ENCODE measurements at regions not wholly inside any gene's neighbourhood (a gene's known extent, or its start where the extent isn't known, plus 50 kb on each side); places are given as distances from the start of the nearest gene placed in this dataset.

DNA sequence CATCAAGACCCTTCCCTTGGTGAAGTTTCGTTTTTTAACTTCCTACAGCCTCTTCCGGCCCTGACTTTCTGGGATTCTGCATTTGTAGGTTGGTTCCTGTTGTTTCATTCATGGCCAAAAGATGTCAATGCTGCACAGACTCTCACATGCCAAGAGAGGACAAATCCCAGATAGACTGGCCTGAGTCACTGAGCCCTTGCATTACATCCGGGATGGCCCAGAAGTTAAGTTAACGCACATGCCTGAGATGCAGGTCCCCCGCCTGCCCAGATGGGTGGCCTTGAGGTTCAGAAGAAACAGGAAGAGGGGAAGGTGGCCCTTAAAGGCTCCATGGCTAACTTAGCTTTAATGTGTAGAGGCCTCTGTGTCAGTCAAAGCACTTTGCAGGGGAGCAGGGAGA is 51.6 kb upstream of the SRGAP3 start:
- TF ChIP-seq Cebpa-rat (IDR thresholded peaks at IDR 0.05), result no peak

DNA sequence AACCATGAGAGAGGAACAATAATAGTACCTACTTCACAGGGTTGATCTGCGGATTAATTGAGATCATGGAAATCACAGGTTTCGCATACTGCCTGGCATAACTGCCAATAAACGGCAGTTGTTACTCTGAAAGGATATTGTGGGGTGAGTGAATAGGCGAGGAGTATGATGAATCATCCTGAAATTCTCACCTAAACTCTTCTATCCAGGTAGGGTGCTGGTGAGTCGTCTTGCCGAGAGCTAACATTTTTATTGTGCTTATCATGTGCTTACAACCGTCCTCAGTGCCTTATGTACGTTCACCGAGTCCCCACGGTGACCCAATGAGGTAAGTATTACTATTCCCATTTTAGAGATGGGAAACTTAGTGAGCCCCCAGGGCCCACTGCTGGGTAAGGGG is 52.4 kb upstream of the SRGAP3 start:
- Histone ChIP-seq H3K9ac (no peak overlapping the region), H3K4me1 (peaks cover 0 to 5% (median 4%) of the 10 kb centered on the region in 10 experiments; a peak in 8 of 20 replicates), H3K27ac (no peak overlapping the region), H4K20me1 (no peaks in the 10 kb centered on the region), H3K4me2 (peak overlapping the region in 2 of 11 experiments; percentile 54 to 59; a peak in 3 of 22 replicates), H3K4me3 (no peak overlapping the region), H3K9me3 (replicated peaks in 1 of 11) (no peaks in the 10 kb centered on the region), H3K27me3 (no peaks in the 10 kb centered on the region), H3K36me3 (no peaks in the 10 kb centered on the region)
- TF ChIP-seq Cebpa-rat (IDR thresholded peaks at IDR 0.05), result no peak

More for the DNA sequence above, 51.6 kb upstream of the SRGAP3 start:
- no peaks in the 10 kb centered on the region for H3K36me3 ChIP-seq
- H3K9ac ChIP-seq, result no peak overlapping the region
- peaks cover 0 to 5% (median 4%) of the 10 kb centered on the region in 10 experiments; a peak in 8 of 20 replicates for H3K4me1 ChIP-seq
- no peaks in the 10 kb centered on the region for H3K9me3 ChIP-seq (replicated peaks in 1 of 11)
- H3K27ac ChIP-seq, result no peak overlapping the region
- H3K4me3 ChIP-seq, result no peak overlapping the region
- no peak overlapping the region for H3K4me2 ChIP-seq
- H4K20me1 ChIP-seq, result no peaks in the 10 kb centered on the region
- no peaks in the 10 kb centered on the region for H3K27me3 ChIP-seq

DNA sequence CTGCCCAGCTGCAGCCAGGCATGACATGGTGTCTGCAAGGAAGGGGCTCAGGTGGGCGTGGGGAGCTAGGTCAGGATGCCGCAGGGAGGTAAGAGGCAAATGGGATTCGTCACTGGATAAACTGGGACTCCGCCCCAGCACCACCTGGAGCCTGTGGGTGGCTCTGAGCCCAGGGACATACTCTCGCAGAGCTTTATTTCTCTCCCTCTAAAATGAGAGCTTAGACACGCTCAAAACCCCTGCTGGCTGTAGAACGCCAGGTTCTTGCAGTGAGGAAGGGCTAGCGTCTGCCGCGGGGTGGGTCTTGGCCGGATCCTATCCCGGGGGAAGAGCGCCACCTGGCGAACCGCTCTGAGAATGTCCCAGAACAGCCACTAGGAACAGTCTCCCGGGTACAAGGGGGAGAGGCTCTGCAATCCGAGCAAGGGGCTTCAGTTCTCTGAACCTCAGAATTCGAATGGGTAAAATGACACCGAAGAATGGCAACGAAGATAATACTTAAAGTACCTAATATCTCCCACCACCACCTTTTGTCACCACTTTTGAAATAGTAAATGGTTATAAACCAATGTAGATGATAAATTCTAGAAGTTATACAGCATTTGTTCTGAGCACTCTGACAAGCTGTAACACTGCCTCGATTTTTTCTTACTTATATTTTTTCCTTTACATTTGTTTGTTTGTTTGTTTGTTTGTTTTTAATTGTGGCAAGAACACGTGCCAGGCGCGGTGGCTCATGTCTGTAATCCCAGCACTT is 53.2 kb upstream of the SRGAP3 start:
- Histone ChIP-seq H3K4me2 (peak overlapping the region in 9 of 11 experiments; percentile 28 to 82 (median 54); a peak in 14 of 22 replicates), H4K20me1 (no peaks in the 10 kb centered on the region), H3K4me3 (peak overlapping the region in 1 of 10 experiments; percentile 20; a peak in 3 of 20 replicates), H3K4me1 (peaks cover 0 to 5% (median 4%) of the 10 kb centered on the region in 10 experiments; a peak in 8 of 20 replicates), H3K27ac (no peak overlapping the region), H3K27me3 (no peaks in the 10 kb centered on the region), H3K9ac (peak overlapping the region in 2 of 11 experiments; percentile 6 to 35; a peak in 3 of 22 replicates), H3K36me3 (no peaks in the 10 kb centered on the region), H3K9me3 (replicated peaks in 1 of 11) (no peaks in the 10 kb centered on the region)
- no peak for TF ChIP-seq Cebpa-rat (IDR thresholded peaks at IDR 0.05)

DNA sequence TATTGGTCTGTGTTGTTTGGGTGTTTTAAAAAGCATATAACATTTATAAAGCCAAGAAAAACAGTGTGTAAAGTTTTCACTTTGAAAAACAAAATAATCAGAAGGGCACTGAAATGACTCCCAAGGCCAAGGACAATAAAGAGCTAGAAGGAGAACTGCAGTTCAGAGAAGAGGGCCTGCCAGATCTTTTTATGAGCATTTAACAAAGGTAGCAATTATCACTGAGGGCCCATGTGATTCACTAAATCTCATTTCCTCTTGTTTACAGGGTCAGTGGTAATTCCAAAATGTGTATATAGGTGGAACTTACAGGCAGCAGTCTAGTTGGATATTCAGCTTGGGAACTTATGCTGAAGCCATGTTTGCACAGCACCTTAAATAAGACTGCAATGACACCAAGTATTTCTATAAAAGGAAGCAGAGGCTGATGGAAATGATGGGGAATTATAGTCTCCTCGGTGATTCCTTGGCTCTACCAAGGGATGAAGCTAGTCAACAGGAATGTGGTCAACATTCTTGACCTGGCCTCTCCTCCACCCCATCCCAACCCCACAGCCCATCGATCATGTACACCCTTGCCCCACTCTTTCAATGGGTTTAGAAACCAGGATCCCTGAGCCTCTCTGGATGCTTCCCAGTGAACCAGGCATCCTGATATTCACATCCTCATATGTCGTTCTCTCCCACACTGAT is 54.4 kb upstream of the THUMPD3 start:
- peaks cover 0 to 9% (median 5%) of the 10 kb centered on the region in 10 experiments; a peak in 4 of 20 replicates for H3K4me1 ChIP-seq
- no peak overlapping the region for H3K27ac ChIP-seq
- no peaks in the 10 kb centered on the region for H3K27me3 ChIP-seq
- H3K9me3 ChIP-seq (replicated peaks in 1 of 11), result no peaks in the 10 kb centered on the region
- H3K9ac ChIP-seq, result no peak overlapping the region
- no peaks in the 10 kb centered on the region for H3K36me3 ChIP-seq
- H3K4me3 ChIP-seq, result no peak overlapping the region
- H4K20me1 ChIP-seq, result no peaks in the 10 kb centered on the region
- H3K4me2 ChIP-seq, result no peak overlapping the region
- no peak for TF ChIP-seq Cebpa-rat (IDR thresholded peaks at IDR 0.05)

GRCh38 chr3:9310043-9310442 is 52.8 kb upstream of the THUMPD3 start:
- Histone ChIP-seq H3K36me3 (no peaks in the 10 kb centered on the region), H3K9ac (no peak overlapping the region), H3K9me3 (replicated peaks in 1 of 11) (no peaks in the 10 kb centered on the region), H4K20me1 (no peaks in the 10 kb centered on the region), H3K4me1 (peaks cover 0 to 9% (median 5%) of the 10 kb centered on the region in 10 experiments; a peak in 4 of 20 replicates), H3K4me3 (no peak overlapping the region), H3K4me2 (no peak overlapping the region), H3K27me3 (no peaks in the 10 kb centered on the region), H3K27ac (no peak overlapping the region)
- TF ChIP-seq Cebpa-rat (IDR thresholded peaks at IDR 0.05), result no peak

DNA sequence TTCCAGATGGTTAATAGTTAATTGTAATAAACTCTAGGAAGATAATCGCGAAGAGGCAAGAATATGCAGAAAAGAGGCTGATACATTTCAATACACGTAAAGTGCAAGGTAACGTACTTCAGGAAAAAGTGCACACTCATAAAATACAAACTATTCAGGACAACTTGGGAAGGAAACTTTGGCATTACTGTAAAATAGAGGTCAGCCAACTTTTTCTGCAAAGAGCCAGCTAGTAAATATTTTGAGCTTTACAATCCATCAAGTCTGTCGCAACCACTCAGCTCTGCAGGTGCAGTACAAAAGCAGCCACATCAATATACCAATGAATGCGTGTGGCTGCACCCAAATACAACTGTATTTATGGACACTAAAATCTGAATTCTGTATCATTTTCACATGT is 51.6 kb upstream of the THUMPD3 start:
- Histone ChIP-seq H3K9ac (no peak overlapping the region), H3K27me3 (no peaks in the 10 kb centered on the region), H3K4me1 (peaks cover 0 to 9% (median 5%) of the 10 kb centered on the region in 10 experiments; a peak in 4 of 20 replicates), H3K27ac (no peak overlapping the region), H3K36me3 (no peaks in the 10 kb centered on the region), H3K4me2 (peak overlapping the region in 4 of 11 experiments; percentile 10 to 20 (median 14); a peak in 4 of 22 replicates), H3K9me3 (replicated peaks in 1 of 11) (no peaks in the 10 kb centered on the region), H4K20me1 (no peaks in the 10 kb centered on the region), H3K4me3 (no peak overlapping the region)
- TF ChIP-seq Cebpa-rat (IDR thresholded peaks at IDR 0.05), result no peak
